Mesodermal cell (in vitro differentiated cells): ENCODE measurements at regions not wholly inside any gene's neighbourhood (a gene's known extent, or its start where the extent isn't known, plus 50 kb on each side); places are given as distances from the start of the nearest gene placed in this dataset.
"Not testable (repeated sequence)": the region's sequence is repeated elsewhere in the genome, so short reads cannot be mapped to it uniquely, and the experiment has no call there.

Experiments
- H3K27ac ChIP-seq: 2 replicates; pipeline ENCODE4 v1.7.0; 2013; ENCODE audit warnings: mild to moderate bottlenecking, low read depth, low read length, moderate library complexity; ENCODE audit not compliant: severe bottlenecking
- H3K36me3 ChIP-seq: 2 replicates; pipeline ENCODE4 v1.7.1; 2013; ENCODE audit warnings: mild to moderate bottlenecking, low read length, moderate library complexity; ENCODE audit not compliant: control insufficient read depth, insufficient read depth
- H3K4me1 ChIP-seq: one replicate; pipeline ENCODE4 v1.7.1; 2013; ENCODE audit warnings: mild to moderate bottlenecking, low read length; ENCODE audit not compliant: insufficient read depth, control insufficient read depth, poor library complexity, severe bottlenecking
- H3K4me3 ChIP-seq: 2 replicates; pipeline ENCODE4 v1.7.0; 2013; ENCODE audit warnings: low read length, control low read depth, mild to moderate bottlenecking; ENCODE audit not compliant: insufficient read depth, poor library complexity, severe bottlenecking; ENCODE audit errors: extremely low read depth
- H3K9me3 ChIP-seq: 2 replicates; pipeline ENCODE4 v1.7.1; 2013; ENCODE audit warnings: mild to moderate bottlenecking, low read length, moderate library complexity; ENCODE audit not compliant: control insufficient read depth
- WGBS, 2 experiments: methylation state at CpG; one replicate each; pipeline ENCODE4 v1.1.5; 2013; ENCODE audit warnings: missing lambda C conversion rate in 2 of 2; ENCODE audit not compliant: insufficient coverage in 2 of 2; 5-methylcytosine and 5-hydroxymethylcytosine counted together

GRCh38 chr6:122185458-122185857 lies 214.0 kb upstream of the HSF2 start:
- WGBS, 2 experiments = 73 to 92% methylated on average over 3 to 11 of the region's 19 CpGs
- not testable (repeated sequence) for H3K27ac ChIP-seq, H3K36me3 ChIP-seq, H3K4me1 ChIP-seq, H3K9me3 ChIP-seq, H3K4me3 ChIP-seq

- no CpG with 5 or more reads among the region's 1 CpG for WGBS, 2 experiments
- Histone ChIP-seq H3K4me1 (no peaks in the 10 kb centered on the region), H3K9me3 (no peaks in the 10 kb centered on the region), H3K4me3 (no peak overlapping the region), H3K36me3 (no peaks in the 10 kb centered on the region), H3K27ac (no peak overlapping the region)
Measured at GRCh38 chr6:122187186-122187585, 212.3 kb upstream of the HSF2 start.

- no peaks in the 10 kb centered on the region for H3K9me3 ChIP-seq
- WGBS, 2 experiments = no CpG with 5 or more reads among the region's 1 CpG
- no peaks in the 10 kb centered on the region for H3K4me1 ChIP-seq
- H3K36me3 ChIP-seq = no peaks in the 10 kb centered on the region
- no peak overlapping the region for H3K4me3 ChIP-seq
- no peak overlapping the region for H3K27ac ChIP-seq
Measured at GRCh38 chr6:122198922-122199321, 200.5 kb upstream of the HSF2 start.

GRCh38 chr6:122200440-122200839 lies 199.0 kb upstream of the HSF2 start:
- Histone ChIP-seq H3K9me3 (no peaks in the 10 kb centered on the region), H3K4me3 (no peak overlapping the region), H3K36me3 (no peaks in the 10 kb centered on the region), H3K27ac (no peak overlapping the region), H3K4me1 (no peaks in the 10 kb centered on the region)
- 67 to 88% methylated on average over 1 of the region's 1 CpG for WGBS, 2 experiments

- Histone ChIP-seq H3K9me3 (no peaks in the 10 kb centered on the region), H3K4me1 (no peaks in the 10 kb centered on the region), H3K27ac (no peak overlapping the region), H3K4me3 (no peak overlapping the region), H3K36me3 (no peaks in the 10 kb centered on the region)
- 84 to 95% methylated on average over 4 of the region's 8 CpGs for WGBS, 2 experiments
Measured at GRCh38 chr6:122202576-122203137, 196.8 kb upstream of the HSF2 start.

GRCh38 chr6:122207061-122207460 lies 192.4 kb upstream of the HSF2 start:
- WGBS, 2 experiments = no CpG with 5 or more reads among the region's 2 CpGs
- no peaks in the 10 kb centered on the region for H3K36me3 ChIP-seq
- no peaks in the 10 kb centered on the region for H3K4me1 ChIP-seq
- H3K9me3 ChIP-seq = no peaks in the 10 kb centered on the region
- H3K27ac ChIP-seq = no peak overlapping the region
- H3K4me3 ChIP-seq = no peak overlapping the region

- no peaks in the 10 kb centered on the region for H3K4me1 ChIP-seq
- no peaks in the 10 kb centered on the region for H3K9me3 ChIP-seq
- H3K36me3 ChIP-seq = no peaks in the 10 kb centered on the region
- H3K27ac ChIP-seq = no peak overlapping the region
- H3K4me3 ChIP-seq = no peak overlapping the region
Measured at GRCh38 chr6:122207794-122208193, 191.7 kb upstream of the HSF2 start.

GRCh38 chr6:122214605-122215318 lies 184.7 kb upstream of the HSF2 start:
- no peaks in the 10 kb centered on the region for H3K36me3 ChIP-seq
- WGBS, 2 experiments = 100% methylated on average over 1 of the region's 3 CpGs
- H3K4me3 ChIP-seq = no peak overlapping the region
- H3K27ac ChIP-seq = no peak overlapping the region
- H3K9me3 ChIP-seq = no peaks in the 10 kb centered on the region
- no peaks in the 10 kb centered on the region for H3K4me1 ChIP-seq

- no peaks in the 10 kb centered on the region for H3K4me1 ChIP-seq
- H3K4me3 ChIP-seq = no peak overlapping the region
- no peak overlapping the region for H3K27ac ChIP-seq
- no peaks in the 10 kb centered on the region for H3K36me3 ChIP-seq
- H3K9me3 ChIP-seq = no peaks in the 10 kb centered on the region
- no CpG with 5 or more reads among the region's 2 CpGs for WGBS, 2 experiments
Measured at GRCh38 chr6:122220254-122220653, 179.2 kb upstream of the HSF2 start.

GRCh38 chr6:122222761-122223160 lies 176.7 kb upstream of the HSF2 start:
- Histone ChIP-seq H3K9me3 (no peaks in the 10 kb centered on the region), H3K27ac (no peak overlapping the region)
- 78 to 81% methylated on average over 3 of the region's 3 CpGs for WGBS, 2 experiments

GRCh38 chr6:122223251-122223650 lies 176.2 kb upstream of the HSF2 start:
- no peaks in the 10 kb centered on the region for H3K4me1 ChIP-seq
- WGBS, 2 experiments = no CpG with 5 or more reads among the region's 1 CpG
- H3K9me3 ChIP-seq = no peaks in the 10 kb centered on the region
- no peaks in the 10 kb centered on the region for H3K36me3 ChIP-seq
- no peak overlapping the region for H3K4me3 ChIP-seq
- no peak overlapping the region for H3K27ac ChIP-seq

More at GRCh38 chr6:122222761-122223160, 176.7 kb upstream of the HSF2 start:
- no peaks in the 10 kb centered on the region for H3K36me3 ChIP-seq
- H3K4me1 ChIP-seq = no peaks in the 10 kb centered on the region
- H3K4me3 ChIP-seq = no peak overlapping the region
